Fibroblast of skin of right quadriceps (primary cell): ENCODE measurements at regions not wholly inside any gene's neighbourhood (a gene's known extent, or its start where the extent isn't known, plus 50 kb on each side); places are given as distances from the start of the nearest gene placed in this dataset.
A peak's percentile ranks its signal among the peaks of the same experiment; 100 is the strongest.

Experiments used
- DNase-seq: peaks from one replicate; pipeline ENCODE4 v3.0.0-alpha.2; 2013

DNA sequence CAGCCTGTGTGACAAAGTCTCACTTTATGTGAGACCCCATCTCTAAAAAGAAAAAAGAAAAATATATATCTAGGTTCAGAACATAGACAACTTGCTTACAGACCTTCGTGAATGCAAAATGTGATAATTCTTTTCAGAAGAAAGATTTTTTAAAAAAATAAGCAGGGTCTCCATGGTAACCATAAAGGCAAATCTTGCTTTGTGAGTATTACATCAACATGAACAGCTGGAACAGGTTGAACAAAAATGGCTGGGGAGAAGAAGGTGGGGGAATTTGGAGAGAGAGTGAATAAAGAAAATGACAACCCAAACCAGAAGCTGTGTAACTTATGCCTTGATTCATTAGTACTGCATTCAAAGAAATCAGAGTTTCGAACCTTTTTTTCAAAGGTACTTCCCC lies 125.2 kb upstream of the RAP2B start:
- no peak for DNase-seq

DNA sequence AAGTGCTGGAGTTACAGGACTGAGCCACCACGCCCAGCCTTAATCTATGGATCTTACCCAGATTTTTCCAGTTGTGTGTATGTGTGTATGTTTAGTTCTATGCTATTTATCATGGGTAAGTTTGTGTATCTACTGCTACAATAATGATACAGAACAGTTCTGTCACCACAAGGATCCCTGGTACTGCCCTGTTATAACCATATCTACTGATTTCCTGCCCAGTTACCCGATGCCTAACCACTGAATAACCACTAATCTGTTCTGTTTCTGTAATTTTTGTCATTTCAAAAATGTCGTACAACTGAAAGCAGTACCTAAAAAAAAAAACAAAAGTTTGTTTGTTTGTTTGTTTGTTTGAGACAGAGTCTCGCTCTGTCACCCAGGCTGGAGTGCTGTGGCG lies 123.7 kb upstream of the RAP2B start:
- DNase-seq = no peak

DNA sequence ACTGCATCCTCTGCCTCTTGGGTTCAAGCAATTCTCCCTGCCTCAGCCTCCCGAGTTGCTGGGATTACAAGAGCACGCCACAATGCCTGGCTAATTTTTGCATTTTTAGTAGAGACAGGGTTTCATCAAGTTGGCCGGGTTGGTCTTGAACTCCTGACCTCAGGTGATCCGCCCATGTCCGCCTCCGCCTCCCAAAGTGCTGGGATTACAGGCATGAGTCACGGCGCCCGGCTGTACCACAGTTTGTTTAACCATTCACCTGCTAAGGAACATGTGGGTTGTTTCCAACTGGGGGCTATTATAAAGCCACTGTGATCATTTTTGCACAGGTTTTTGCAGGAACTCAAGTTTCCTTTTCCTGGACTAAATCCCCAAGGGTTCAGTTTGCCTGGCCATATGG lies 123.2 kb upstream of the RAP2B start:
- no peak for DNase-seq

DNA sequence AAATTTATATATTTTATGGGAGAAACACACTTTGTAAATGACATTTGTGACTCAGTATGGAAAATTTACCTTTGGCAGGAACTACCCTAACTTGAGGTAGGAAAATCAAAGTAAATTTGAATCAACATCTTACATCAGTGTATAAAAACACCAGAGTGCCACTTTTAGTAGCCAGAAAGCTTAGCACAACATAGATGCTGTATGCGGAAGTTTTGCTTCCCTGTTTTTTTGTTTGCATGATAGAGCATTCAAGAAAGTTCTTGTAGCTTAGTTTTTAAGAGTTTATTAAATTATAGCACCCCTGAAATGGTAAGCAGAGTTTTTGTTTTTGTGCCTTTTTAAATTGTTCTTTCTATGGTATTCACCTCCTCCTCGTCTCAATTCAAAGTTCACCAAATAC lies 120.8 kb upstream of the RAP2B start:
- DNase-seq = no peak

DNA sequence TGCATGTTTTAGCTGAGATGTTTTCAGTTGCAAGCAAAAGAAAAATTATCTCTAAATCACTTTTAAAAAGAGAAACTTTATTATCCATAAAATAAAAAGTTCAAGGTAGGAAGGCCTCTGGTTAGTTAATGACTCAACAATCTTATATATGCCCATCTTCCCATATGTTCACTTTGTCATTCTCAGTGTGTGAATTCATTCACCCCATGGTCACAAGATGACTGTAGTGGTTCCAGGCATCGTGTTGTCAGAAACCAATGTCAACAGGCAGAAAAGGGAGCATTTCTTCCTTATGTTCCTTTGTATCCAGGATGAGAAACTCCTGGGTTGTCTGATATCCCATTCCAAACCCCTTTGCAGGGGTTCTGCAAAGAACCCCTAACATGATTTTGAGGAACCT lies 119.9 kb upstream of the RAP2B start:
- DNase-seq = no peak

DNA sequence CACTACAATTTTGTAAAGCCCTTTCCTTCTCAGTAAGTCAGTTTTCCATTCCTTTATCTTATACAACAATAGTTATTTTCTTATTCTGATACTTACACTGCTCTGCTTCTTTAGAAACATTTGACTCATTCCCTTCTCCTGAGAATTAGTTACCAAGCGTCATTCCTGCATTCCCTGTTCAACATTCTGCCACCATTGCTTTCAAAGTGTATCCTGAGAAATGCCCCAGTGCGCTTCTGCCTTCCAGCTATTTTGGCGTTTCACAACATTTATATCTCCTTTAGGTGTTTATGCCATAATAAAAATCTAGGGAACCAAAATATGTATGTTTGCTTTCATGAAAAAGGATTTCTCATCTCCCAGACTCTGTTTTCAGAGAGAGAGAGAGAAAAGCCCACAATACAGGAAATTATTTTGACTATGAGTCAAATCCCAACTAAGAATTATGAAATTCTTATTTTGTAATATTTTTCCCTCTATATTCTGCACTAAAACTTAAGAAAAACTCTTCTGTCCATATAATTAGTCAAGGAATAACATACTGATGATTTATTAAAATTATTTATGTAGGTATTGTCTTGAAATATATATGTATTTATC lies 118.2 kb upstream of the RAP2B start:
- DNase-seq = peak; percentile 58

DNA sequence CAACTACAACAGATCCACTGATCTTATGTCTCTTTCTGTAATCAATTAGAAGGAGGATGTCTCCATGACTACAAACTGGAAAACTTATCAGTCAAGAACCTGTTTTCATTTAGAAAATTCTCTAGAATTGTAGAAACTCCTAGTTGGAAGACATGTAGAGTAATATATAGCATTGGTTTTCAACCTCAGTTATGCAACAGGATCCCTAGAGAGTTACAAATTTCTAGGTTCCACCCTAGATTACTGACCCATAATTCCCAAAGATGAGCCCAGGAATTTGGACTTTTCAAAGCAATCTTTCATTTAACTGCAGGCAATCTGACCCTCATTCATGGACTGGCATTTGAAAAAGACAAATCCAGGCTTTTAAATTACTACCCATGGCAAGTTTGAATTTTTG lies 116.9 kb upstream of the RAP2B start:
- DNase-seq = peak; percentile 37

DNA sequence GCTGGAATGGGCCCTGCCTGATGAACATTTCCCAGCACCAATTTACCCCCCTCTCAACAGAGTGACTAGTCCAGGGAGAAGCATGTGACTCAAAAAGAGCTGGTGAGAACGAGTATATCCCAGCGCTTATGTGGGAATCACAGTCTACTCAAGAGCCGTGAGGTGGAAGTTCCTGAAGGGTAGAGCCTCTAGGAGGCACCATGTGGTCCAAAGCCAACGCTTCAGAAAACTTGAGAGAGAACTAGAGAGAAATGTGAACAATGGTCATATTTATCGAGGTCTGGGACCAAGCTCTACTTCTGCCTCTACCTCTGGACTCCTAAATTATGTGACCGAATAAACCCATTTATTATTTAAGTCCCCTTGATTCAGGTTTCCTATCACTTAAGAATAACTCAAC lies 111.0 kb upstream of the RAP2B start:
- DNase-seq = no peak

DNA sequence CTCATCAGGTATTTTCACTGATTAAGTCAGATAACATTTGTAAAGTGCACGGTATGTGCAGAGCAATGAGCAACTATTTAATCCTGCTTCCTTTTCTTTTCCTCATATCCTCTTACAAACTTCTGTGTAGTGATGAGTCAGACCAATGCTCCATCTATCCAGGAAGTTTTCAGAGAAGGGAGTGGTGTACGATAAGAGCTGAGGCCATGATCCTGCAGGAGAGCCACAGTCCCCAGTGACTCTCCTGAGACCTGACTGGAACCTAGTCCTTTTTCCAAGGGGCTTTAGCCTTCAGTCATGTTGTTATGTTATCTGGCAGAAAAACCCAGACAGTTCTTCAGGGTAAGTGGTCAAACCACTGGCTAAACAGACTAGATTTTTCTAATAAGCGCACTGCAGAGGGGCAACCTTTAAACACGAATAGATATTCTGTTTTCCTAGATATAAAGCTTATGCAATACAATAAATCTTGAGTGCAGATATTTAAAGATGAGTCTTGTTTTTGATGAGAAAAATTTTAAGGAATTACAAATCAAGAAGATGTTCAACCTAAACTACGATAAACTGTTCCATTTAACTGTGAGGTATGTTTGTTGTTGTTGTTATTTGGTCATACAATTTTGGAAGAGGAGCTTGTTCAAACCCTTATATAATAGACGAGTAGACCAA lies 110.5 kb upstream of the RAP2B start:
- DNase-seq = peak; percentile 88

DNA sequence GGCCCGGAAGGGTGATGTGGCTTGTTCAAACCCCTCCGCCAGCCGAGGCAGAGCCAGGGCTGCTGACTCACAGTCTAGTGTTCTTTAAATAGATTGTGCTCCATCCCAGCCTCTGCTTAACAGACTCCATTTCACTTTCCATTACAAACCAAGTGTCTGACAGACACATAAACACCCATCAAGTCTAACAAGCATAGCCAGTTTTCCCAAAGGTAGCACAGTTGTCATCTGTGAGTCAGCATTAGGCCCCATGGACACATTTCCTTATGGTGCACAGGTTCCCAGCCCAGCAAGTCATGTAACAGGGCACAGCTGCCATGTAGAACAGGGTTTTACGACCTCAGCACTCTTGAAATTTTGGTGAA lies 109.9 kb upstream of the RAP2B start:
- peak; percentile 95 for DNase-seq

DNA sequence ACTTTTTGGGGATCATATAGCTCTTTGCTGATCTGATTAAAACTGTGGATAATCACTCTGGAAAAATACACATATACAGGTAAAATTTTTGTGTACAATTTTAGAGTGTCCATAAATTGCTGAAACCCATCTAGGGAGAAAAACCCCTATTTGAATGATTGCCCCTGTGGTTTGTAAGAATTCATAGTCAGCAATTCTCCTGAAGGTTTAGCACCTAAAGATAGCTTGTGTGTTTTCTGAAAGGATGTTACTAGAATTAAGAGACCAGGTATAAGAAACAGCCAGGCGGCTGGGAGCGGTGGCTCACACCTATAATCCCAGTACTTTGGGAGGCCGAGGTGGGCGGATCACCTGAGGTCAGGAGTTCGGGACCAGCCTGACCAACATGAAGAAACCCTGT lies 106.8 kb upstream of the RAP2B start:
- no peak for DNase-seq

DNA sequence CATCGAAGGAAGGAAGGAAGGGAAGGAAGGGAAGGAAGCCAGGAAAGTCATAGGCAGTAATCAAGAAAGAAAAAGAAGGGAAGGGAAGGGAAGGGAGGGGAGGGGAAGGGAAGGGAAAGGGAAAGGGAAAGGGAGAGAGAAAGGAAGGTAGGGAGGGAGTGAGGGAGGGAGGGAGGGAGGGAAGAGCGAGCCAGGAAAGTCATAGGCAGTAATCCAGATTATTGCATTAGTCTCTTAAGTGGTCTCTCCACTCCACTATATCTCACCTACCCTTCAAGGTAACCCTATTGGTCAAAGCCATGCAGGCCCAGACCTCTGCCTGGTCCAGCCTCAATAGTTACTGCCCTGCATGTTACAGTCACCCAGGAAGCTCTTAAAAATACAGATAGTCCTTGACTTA lies 106.2 kb upstream of the RAP2B start:
- no peak for DNase-seq

DNA sequence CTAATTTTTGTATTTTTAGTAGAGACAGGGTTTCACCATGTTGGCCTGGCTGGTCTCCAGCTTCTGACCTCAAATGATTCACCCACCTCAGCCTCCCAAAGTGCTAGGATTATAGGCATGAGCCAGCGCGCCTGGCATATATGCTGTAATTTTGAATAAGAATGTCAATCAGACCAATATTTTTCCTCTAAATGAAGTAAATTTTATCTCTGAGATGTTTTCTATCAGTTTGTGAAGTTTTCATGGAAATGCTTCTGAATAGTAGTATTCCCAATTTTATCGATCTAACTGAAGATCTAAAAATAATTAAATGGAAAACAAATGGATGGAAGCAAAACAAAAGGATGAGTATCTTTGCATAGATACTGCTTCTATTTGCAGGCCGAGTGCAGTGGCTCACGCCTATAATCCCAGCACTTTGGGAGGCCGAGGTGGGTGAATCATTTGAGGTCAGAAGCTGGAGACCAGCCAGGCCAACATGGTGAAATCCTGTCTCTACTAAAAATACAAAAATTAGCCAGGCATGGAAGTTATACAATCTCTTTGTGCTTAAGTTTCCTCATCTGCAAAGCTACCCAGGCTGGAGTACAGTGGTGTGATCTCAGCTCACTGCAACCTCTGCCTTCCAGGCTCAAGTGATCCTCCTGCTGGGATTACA lies 103.9 kb upstream of the RAP2B start:
- peak; percentile 82 for DNase-seq

DNA sequence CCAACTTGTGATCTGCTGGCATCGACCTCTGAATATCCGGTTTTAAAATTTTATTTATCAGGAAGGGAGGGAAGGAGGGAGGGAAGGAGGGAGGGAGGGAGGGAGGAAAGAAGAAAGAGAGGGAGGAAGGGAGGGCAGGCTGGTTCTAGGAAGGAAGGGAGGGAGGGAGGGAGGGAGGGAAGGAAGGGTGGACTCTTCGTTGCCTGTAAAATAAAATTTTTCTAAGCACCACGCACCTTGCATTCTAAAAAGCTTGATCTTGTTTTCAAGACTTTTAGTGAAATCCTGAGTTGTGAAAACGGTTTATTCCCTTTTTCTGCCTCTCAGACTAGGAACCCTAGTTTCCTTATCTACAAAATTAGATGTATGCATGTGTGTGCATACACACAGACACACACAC lies 101.7 kb upstream of the RAP2B start:
- no peak for DNase-seq

DNA sequence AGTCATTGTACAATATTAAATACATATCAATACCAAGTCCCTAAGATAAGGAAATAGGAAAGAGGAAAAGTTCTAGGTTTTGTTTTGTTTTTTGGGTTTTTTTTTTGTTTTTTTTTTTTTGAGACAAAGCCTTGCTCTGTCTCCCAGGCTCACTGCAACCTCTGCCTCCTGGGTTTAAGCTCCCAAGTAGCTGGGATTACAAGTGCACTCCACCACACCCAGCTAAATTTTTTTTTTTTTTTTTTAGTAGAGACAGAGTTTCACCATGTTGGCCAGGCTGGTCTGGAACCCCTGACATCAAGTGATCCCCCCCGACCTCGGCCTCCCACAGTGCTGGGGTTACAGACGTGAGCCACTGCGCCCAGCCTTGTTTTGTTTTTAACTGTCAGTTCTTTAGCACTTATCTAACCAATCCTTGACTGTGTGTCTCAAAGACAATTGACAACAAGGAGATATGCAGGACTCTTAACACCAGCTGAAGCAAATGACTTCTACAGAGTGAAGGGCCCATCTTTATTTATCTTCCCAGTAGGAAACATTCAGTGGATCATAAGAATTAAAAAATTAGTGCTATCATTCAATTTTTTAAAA lies 100.0 kb upstream of the RAP2B start:
- no peak for DNase-seq

DNA sequence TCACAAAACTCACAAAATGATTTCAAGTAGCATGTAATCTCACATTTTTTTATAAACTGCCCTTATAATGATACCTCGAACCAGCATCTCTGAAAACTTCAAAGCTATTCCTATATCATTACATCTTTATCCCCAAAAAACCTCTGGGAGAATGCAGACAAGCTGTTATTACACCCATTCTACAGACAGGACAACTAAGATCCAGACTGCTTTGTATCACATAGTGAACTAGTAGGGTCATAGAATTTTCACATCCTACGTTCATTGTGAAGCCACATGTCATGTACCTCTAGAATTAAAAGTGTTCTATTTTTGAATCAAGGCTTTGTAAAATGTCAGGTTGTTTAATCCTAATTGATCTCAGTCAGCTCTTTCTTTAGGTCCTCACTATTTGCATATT lies 98.7 kb upstream of the RAP2B start:
- no peak for DNase-seq

DNA sequence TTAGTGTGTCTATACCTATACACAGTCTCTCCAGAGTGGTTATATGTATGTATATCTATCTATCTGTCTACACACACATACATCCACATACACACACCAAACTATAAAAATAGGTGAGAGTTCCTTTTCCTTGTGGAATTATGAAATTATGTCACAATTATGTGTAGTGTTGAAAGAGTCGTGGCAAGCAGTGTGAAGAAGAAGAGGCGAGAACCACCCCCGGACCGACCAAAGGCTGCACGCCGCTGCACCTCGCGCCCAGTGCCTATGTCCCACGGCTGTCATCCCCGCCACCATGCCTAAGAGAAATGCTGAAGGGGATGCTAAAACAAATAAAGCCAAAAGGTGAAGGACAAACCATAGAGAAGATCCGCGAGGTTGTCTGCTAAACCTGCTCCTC lies 95.0 kb upstream of the RAP2B start:
- DNase-seq = no peak

DNA sequence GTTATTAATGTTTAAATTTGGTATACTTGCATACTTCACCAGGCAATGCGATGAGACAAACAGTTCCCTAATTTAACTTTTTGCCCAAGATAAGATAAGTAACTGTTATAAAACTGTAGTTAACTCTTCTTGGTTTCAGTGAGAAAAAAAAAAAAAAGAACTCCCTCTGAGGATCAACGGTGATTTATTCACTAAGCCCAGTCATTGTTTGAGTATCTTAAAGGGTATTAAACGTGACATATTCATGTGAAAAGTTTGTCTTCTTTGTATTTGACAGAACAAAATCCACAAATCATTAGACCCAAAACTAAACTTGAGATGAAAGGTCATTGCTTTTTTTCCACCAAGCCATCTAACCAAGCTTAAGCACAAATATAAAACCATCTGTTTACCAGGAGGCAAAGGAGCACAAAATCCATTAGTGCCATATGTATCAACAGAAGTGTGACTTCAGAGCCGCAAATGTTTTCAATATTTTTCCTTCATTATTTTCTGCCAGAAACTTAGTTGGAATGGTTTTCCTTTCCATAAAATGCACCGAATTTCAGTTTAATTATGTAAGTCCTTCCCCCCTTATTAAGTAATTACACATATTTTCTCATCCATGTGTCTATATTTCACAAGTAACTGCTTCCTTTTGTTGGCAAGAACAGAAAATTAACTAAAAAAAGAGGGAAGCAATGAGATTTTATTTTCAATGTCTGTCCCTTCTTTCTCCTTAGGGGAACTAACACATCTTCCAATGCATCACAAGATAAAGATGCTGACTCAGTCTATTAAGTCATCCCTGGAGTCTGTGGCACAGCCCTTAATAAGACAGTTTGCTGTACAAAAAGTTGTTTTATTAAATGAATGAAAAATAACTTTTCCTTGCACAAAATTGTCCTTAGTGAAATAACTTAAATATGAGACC lies 92.2 kb upstream of the RAP2B start:
- DNase-seq = peak; percentile 75

DNA sequence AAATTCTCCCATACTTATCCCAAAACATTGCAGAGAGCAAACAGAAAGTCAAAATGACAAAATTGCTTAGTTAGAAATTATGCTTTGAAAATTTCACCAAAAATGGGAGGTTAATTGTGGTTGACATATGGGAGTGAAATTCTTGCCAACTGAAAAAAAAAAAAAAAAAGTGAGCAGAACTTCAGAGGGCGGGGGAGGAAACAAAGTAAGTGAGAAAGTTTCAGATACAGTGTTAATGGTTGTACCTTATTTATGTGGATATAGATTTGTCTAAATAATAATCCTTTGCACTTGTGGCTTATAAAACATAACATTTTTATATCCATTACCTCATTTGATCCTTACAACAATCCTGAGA lies 91.5 kb upstream of the RAP2B start:
- DNase-seq = peak; percentile 34

DNA sequence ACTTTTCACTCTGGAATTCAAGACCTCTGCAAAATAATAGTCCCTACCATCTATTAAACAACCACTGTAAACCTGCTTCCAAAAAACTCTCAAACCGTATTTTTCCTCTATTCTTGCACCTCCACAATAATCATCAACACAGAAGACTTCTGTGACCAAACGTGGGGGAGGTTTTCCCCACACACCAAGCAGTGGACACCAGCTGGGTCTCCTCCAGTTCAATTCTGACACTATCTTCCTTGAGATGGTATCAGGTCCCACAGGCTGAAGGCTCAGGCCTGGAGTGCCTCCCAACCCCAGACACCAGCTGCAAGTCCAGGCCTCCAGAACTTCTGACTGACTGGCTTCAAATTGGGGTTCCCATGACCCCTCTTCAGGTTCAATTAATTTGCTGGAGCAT lies 89.6 kb upstream of the RAP2B start:
- no peak for DNase-seq

DNA sequence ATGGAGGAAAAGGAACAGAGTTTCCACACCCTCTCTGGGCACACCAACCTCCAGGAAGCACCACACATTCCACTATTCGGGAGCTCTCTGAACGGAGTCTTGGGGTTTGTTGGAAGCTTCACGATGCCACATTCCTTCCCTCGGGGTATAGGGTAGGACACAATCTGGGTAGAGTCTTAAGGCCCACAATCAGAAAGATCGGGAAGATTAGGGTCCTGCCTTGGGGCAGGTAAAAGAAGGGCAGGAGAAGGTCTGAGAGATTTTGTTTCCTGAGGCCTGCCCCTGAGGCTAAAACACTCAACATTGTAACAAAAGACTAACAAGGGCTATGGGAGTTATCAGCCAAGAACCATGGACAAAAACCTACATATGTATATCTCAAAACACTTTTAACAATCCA lies 89.2 kb upstream of the RAP2B start:
- DNase-seq = no peak

DNA sequence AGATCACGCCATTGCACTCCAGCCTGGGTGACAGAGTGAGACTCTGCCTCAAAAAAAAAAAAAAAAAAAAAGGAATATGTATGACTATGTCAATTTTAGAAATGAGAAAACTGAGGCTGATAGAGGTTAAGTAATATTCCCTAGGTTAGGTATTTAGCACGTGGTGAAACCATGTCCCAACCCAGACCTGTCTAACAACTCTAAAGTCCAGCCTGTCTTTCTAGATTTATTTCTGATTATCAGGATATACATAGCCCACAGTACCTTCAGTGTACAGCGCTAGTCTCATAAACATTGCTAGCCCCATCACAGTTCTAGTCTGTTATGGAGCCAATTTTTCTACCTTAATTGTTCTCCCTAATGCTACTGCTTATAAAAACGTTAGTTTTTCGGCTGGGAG lies 88.4 kb upstream of the RAP2B start:
- DNase-seq = no peak

DNA sequence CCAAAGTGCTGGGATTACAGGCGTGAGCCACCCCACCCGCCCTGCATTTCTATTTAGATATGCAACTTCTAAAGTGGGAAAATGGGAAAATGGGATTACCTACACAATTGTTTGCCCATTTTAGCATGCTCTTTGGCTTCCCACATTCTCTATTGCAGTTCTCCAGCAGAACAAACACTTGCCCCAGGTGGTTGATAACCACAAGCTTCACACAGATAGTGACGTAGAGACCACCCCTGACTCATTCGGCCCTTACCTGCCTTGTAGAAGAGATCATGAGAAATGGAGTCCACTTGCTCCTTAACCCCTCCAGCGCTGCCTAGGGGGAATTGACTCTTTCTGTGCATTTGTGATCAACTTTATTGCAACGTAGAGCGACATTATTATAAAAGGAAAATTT lies 83.2 kb upstream of the RAP2B start:
- no peak for DNase-seq
